ENCODE measurements at regions not wholly inside any gene's neighbourhood (a gene's known extent, or its start where the extent isn't known, plus 50 kb on each side); places are given as distances from the start of the nearest gene placed in this dataset.

DNA sequence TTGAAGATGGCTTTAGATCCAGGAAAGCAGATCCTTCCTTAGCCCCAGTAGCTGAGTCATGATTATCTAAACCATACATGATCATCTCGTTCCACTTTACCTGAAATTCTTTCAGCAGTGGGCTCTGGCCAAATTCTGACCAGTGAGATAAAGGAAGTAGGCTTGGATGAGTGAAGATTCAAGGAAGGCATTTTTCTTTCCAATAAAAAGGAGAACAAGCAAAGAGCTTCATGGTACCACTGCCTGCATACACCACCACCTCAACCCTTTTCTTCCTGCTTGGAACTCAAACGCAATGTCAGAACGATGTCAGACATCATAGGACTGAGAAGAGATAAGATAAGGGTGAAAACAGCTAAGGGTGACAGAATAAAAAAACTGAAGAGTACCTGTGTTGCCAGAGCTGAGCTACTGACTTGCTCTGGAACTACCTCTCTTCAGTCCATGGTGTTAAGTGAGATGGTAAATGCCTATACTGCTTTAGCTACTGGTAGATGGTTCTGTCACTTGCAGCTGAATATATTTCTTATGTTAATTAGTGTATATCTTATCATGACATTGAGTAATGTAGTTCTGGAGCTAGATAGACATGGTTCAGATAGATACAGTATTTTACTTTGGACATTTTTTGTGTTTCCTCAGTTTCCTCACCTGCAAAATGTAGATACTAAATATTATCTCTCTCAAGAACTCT is 58.7 kb upstream of the ACVR1 start:
- DNase-seq = no peak

DNA sequence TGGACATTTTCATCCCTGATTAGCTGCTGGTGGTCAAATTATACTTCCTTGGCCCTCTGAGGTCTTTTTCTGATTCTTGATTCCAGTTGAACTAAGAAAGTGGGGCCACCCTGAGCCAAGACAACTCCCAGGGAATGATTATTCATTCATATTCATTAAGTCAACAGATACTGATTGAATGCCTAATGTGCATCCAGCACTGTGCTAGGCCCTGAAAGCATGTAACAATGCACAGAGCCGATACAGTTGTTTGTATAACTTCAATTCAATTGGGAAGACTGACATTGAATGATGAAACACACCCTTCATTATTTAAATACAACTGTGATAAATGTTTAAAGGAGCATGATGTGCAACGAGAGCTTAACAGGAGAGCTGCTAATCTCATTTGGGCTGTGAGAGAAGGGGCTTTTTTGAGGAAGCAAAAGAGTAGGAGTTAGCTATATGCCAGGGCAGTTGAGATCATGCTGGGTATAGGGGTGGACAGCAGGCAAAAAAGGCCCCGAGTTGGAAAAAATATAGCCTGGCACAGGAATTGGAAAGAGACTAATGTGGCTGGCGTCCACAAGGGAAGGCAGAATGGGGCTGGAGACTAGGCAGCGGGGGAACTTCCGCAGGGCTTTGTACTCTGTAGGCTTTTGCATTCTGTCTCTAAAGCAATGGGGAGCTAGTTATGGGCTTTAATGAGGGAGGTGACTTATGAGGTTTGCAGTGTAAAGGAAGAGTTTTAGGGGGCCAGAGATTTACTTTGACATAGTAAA is 57.2 kb upstream of the ACVR1 start:
- DNase-seq = no peak

DNA sequence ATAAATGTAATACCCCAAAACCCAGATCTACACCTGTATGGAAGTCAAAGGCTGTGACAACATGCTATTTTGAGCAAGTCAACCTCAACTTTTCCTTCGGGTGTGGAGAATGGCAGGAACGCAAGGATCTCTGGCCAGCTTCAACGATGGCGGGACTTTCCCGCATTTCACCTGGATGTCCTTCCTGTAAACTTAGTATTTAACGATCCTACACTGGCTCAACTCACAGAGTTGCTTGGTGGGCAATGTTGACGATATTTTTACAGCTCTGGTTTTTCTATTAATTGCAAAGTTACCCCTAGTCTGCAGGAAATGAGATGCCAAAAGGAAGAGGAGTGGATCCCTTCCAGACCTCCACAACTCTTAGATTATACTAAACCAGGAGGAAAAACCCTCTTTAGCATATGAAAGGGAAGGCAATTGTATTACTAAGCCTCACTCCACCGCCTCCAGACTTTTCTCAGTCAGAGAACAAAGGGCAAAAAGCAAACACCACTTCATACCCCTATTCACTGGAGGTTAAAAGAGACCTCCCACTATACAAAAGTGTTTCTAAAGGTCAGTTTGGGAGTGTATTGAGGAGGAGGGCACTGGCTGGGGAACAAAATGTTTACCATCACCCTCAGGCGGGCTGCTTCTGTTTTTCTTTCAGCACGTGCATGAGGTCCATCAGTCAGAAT is 56.5 kb upstream of the ACVR1 start:
- no peak for DNase-seq

DNA sequence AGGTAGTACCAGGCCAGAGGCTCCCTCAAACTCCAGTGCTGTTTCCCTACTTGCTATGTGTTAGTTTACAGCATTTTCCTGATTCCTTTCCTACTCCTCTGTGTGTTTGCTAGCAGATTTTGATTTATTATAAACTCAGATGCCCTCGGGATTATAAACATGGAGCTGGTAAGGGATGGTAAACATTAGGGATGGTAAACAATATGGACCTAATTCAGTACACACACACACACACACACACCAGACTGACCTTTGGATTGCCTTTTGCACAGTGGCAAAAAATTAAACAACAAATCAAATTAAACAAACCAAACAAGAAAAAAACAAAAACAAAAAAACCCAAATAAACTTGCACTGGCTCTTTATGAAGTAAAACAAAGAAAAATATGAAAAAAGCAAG is 55.4 kb upstream of the ACVR1 start:
- DNase-seq = no peak

DNA sequence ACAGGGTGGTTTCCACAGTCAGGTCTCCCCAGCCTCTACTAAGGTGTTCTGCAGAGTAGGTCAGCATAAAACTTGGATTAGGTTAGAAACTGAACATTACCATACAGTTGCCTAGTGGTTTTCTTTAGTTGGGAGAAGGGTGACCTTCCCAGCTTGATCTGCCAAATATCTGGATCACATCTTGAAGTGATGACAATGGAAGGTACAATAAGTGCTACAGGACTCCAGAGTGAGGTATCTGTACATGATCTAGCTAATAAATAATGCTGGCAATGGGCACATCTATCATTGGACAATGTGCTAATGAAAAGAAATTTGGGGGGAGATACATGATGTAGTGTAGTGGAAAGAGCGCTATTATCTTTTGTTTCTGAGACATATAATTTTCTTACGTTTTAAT is 54.6 kb upstream of the ACVR1 start:
- no peak for DNase-seq

DNA sequence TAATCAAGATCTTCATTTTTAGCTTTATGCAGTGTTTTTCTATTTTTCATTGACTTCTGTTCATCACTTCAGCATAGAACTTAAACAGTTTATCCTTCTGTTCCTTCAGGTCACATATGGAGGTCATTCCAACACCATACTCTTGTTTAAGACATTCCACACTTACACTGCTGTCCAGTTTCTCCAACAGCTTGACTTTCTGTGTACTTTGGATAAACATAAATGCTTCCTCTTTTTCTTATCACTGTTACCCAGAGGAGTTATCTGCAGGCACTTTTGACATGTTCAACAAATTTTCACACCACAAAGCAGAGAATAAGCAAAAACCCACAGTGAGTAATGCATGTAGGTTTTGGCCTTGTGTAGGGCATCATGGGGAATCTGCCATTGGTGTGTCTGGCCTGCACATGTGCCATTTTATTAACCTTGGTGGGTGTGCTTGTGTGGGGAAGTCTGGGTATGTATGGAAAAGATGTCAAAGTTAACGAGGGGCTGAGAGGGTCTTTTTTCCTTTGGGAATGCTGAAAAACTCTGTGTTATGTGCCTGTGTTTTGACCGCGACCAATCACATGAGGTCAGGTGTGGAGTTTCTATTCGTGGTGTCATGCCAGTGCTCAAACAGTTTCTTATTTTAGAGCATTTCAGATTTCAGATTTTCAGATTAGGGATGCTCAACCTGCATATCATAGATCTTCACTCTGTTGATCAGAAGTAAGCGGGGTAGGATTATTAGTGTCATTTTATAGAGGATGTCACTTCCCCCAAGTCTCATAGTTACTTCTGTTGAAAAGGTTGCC is 53.9 kb upstream of the ACVR1 start:
- no peak for DNase-seq

DNA sequence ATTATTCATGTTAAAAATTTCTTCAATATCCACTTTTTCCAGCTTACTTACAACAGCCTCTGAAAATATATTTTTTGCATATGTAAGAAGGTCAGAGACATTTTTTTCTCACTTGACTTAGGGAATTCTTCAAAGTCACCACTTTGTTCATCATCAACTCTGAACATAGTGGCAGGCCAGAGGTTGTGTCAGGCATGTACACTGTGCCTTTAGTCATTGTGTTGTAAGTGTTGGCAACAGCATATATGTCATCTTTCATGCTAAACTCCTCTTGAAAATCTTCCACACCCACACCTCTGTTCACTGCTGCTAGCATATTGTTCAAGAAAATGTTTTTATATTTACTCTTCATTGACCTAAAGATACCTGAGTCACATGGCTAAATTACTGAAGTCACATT is 52.2 kb upstream of the ACVR1 start:
- DNase-seq = no peak

DNA sequence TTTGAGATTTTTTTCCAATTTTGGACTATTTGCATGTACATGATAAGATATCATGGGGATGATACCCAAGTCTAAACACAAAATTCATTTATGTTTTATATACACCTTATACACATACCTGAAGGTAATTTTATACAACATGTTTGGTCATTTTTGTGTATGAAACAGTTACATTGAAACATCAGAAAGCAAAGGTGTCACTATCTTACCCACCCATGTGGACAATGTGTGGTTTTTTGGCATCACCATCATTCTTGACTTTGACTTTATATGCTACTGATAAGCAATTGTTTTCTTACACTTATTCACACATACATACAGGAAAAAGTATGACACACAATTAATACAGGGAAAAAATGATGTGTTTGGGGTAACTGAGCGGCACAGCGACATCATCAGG is 51.0 kb upstream of the ACVR1 start:
- no peak for DNase-seq
